NCI-H128 (cell line): ENCODE measurements at regions not wholly inside any gene's neighbourhood (a gene's known extent, or its start where the extent isn't known, plus 50 kb on each side); places are given as distances from the start of the nearest gene placed in this dataset.
A peak's percentile ranks its signal among the peaks of the same experiment; 100 is the strongest.
"Not testable (repeated sequence)": the region's sequence is repeated elsewhere in the genome, so short reads cannot be mapped to it uniquely, and the experiment has no call there.

Experiments used
- DNase-seq: peaks from one replicate; lab custom pipeline; 2025; ENCODE audit not compliant: unreplicated experiment; lab: John Stamatoyannopoulos, UW

DNA sequence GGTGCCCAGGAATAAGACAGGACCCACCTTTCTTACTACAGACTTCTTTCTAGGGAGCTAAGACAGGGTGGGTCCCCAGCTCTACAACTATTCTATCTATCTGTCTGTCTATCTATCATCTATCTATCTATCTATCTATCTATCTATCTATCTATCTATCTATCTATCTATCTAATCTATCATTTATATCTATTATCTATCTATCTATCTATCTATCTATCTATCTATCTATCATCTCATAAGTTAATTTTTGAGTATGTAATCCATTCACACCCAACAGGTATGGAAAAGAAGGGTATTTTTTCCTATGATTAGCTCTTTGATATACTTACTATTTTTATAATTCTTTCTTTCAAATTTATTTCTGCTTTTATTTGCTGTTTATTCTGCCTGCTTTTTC is 55.9 kb downstream of the BAMBI start:
- no peak for DNase-seq

DNA sequence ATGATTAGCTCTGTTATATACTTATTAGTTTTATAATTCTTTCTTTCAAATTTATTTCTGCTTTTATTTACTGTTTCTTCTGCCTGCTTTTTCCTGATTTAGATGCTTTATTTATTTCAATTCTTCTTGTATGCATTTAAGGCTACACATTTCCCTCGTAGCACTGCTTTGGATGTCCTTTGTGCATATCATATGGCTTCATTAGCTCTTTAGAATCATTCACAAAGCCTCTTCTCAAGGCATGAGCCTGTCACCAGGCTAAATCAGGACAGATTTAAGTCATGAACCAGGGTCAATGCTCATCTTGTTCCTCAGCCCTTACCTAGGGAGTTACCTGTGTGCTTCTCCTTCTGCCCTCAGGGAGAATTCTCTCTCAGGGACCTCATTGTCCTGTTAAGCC is 56.3 kb downstream of the BAMBI start:
- DNase-seq = no peak

DNA sequence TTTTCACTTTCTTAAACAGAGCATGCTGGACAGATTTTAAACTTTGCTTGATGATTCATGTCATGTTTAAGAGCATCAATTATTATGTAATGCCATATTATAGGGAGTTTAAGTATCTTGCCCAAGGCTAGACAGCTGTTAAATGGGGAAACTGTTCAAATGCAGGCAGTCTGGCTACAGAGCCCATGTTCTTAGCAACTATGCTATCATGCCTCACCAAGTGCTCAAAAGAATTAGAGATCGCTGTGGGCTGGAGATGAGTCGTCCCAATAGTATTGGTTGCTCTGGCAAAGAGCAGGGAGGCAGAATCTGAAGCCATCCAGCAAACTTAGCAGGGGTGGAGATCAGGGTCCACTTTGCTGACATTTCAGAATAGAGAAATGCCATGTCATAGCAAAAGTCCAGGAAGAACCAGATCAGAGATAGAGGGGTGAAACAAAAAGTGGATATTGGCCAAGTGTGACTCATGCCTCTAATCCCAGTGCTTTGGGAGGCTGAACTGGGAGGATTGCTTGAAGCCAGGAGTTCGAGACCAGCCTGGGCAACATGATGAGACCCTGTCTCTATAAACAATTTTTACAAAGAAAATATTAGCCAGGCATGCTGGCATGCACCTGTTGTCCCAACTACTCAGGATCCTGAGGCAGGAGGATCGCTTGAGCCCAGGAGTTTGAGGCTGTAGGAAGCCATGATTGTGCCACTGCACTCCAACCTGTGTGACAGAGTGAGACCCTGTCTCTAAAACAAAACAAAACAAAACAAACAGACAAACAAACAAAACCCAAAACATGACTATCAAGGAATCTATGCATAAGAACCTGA is 57.8 kb downstream of the BAMBI start:
- no peak for DNase-seq

DNA sequence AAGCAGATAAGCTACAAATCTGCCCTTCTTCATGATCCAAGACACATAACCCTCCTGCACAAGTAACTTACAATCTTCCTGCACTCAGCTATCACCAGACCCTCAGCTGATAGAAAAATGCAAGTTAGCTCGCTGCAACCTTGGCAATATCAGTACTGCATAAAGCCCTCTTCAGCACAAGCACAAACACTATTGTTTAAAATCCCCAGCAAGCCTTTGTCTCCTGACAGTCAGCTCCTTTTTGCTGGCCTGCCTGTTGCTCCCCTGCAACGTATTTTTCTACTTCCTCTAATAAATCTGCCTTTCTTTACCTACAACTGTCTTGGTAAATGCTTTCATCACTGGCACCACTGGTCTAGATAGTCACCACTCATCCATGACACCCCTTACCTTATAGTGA is 59.8 kb downstream of the BAMBI start:
- no peak for DNase-seq

DNA sequence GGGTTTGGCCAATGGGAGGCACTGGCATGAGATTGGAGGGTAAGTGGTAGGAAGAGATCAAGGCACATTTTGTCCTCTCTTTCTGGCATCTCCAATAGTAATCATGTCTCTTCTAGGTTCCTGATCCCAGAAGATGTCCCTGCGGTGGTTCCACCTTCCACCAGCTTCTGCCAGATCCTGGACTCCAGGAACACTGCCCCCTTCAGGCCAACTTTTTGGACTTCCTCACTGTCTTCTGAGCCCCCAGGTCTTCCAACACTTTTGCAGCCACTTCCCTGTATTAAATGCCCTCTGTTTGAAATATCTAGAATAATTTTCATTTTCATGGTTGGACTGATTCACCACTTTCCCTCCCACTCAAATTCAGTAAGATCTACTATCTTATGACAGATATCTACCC is 60.9 kb downstream of the BAMBI start:
- no peak for DNase-seq

GRCh38 chr10:28743576-28743975 is 66.3 kb downstream of the BAMBI start:
- DNase-seq = no peak

- DNase-seq = no peak
Measured at GRCh38 chr10:28744069-28744768, 66.9 kb downstream of the BAMBI start.

GRCh38 chr10:28754930-28755718 is 77.8 kb downstream of the BAMBI start:
- DNase-seq = no peak

- no peak for DNase-seq
Measured at GRCh38 chr10:28761084-28761846, 83.9 kb downstream of the BAMBI start.

DNA sequence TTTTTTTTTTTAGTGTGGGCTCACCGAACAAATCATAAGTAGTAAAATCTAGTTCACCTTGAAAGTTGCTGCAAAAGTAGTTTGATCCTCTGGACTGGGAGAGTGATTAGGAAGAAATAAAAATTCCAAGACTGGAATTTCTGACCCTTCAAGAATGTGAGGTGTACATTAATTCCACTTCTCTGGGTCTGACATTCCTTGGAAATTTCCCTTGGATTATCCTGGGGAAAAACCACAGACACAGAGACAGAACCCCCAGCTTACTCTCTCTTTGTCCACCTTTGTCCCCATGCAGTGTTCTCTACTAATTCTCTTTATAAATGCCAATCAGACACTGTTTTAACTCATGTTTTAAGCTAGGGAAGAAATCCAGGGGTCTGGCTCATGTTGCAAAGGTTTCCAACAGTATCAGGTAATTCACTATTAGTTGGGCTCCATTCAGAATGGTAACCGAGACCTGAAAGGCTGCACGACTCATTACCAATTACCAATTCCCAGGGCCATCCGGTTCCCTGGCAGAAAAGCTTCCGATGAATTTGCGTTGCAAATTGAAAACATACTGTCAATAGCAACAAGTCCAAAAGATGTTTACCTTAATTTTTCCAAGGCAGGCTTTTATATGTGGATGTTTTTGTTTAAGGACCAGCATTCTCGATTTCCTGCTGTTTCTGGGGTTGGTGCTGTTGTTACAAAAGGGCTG is 86.3 kb downstream of the BAMBI start:
- no peak for DNase-seq

GRCh38 chr10:28765641-28766040 is 88.3 kb downstream of the BAMBI start:
- no peak for DNase-seq

GRCh38 chr10:28768227-28768626 is 90.9 kb downstream of the BAMBI start:
- no peak for DNase-seq

GRCh38 chr10:28769091-28769604 is 91.8 kb downstream of the BAMBI start:
- peak; percentile 2 for DNase-seq

DNA sequence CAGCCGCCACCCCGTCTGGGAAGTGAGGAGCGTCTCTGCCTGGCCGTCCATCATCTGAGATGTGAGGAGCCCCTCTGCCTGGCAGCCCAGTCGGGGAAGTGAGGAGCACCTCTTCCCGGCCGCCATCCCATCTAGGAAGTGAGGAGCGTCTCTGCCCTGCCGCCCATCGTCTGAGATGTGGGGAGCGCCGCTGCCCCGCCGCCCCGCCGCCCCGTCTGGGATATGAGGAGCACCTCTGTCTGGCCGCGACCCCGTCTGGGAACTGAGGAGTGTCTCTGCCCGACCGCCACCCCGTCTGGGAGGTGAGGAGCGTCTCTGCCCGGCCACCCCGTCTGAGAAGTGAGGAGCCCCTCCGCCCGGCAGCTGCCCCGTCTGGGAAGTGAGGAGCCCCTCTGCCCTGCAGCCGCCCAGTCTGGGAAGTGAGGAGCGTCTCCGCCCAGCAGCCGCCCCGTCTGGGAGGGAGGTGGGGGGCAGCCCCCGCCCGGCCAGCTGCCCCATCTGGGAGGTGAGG is 94.3 kb downstream of the BAMBI start:
- DNase-seq = not testable (repeated sequence)

GRCh38 chr10:28774051-28774995 is 97.0 kb downstream of the BAMBI start:
- DNase-seq = no peak

DNA sequence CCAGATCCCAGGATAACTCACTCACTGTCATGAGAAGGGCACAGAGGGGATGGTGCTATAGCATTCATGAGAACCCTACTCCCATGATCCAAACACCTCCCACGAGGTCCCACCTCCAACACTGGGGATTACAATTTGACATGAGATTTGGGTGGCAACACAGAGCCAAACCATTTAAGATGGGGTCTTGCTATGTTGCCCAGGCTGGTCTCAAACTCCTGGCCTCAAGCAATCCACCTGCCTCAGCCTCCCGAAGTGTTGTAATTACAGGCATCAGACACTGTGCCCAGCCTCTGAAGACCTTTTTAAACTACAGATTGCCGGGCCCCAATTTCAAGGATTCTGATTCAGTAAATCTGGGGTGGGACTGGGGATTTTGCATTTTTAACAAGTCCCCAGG is 98.5 kb downstream of the BAMBI start:
- DNase-seq = no peak

DNA sequence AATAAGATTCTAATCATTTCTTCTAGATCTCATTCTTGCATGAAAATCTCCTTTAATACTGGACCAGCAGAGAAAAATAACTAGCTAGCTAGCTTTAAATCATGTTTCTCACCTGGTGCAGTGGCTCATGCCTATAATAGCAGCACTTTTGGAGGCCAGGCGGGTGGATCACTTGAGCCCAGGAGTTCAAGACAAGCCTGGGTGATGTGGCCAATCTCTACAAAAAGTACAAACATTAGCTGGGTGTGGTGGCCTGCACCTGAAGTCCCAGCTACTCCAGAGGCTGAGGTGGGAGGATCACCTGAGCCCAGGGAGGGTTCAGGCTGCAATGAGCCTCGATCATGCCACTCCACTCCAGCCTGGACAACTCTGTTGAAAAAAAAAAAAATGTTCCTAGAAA is 99.2 kb downstream of the BAMBI start:
- DNase-seq = no peak

DNA sequence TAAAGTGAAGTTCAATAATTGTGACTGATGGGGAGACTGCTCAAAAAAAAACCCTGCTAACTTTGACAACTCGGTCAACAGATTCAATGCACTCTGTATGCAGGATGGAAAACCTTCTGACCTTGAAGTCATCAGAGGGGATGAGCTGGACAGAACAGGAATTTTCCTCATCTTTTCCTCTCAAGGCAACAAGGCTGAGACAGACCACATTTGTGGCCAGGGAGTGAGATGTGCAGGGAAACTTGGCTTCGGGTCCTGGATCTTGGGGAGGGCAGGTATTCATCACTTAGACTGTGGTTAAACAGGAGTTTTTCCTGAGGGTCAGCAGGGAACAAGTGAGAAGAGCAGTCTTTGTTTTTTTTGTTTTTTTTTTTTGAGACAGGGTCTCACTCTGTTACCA is 100.6 kb downstream of the BAMBI start:
- DNase-seq = no peak

DNA sequence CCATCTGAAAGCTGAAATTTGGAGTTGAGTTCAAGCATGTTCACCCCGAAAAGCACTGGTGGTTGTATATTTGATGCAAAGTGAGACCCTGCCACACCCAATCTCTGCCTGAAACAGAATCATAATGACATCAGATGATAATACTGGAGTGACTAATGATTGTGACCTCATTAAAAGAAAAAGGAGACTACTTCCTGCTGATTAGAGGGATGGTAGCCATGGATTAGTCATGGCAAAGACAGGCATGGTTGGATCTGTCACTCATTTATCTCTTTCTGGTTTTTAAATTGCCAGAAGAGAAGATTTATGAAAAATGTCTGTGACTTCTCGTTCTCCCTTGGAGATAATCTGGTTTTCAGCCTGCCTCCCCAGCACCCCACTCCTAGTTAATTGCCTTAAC is 101.2 kb downstream of the BAMBI start:
- no peak for DNase-seq
